Neural progenitor cell (in vitro differentiated cells): ENCODE measurements at regions not wholly inside any gene's neighbourhood (a gene's known extent, or its start where the extent isn't known, plus 50 kb on each side); places are given as distances from the start of the nearest gene placed in this dataset.

Experiments used
- EZH2 ChIP-seq: fragments of 200-600 bp; sonication (generic); IDR thresholded peaks from 2 replicates; pipeline ENCODE4 v1.6.1; 2017; ENCODE audit warnings: antibody characterized with exemption, mild to moderate bottlenecking, moderate library complexity
- EZH2phosphoT487 ChIP-seq: fragments of 200-600 bp; sonication (generic); IDR thresholded peaks from 2 replicates; pipeline ENCODE4 v1.6.1; 2017; ENCODE audit warnings: antibody characterized with exemption
- TF ChIP-seq, protein P1 (sequence below): fragments of 200-600 bp; sonication (generic); IDR thresholded peaks from 2 replicates; pipeline ENCODE4 v1.5.1; 2017; ENCODE audit warnings: antibody characterized with exemption, mild to moderate bottlenecking

DNA sequence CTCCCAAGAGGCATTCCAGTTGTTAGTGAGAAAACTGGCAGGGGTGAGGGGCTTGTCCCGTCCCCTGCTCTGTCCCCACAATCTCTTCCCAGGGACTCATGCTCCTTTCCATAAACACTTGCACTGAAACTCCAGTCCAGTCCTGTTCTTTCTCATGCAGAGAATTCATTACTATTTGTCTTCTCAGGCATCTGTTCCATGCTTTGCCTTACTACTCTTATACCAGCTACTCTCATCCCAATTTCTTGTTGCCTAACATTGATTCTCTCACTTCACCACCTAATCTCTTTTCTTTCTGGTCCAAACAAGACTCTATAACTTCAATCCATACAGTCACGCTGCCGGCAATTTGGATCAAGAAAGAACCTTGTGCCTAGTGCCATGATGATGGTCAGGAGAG lies 97.1 kb upstream of the VEGFC start:
- TF ChIP-seq, protein P1, sequence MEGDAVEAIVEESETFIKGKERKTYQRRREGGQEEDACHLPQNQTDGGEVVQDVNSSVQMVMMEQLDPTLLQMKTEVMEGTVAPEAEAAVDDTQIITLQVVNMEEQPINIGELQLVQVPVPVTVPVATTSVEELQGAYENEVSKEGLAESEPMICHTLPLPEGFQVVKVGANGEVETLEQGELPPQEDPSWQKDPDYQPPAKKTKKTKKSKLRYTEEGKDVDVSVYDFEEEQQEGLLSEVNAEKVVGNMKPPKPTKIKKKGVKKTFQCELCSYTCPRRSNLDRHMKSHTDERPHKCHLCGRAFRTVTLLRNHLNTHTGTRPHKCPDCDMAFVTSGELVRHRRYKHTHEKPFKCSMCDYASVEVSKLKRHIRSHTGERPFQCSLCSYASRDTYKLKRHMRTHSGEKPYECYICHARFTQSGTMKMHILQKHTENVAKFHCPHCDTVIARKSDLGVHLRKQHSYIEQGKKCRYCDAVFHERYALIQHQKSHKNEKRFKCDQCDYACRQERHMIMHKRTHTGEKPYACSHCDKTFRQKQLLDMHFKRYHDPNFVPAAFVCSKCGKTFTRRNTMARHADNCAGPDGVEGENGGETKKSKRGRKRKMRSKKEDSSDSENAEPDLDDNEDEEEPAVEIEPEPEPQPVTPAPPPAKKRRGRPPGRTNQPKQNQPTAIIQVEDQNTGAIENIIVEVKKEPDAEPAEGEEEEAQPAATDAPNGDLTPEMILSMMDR = no peak
- no peak for TF ChIP-seq EZH2phosphoT487
- TF ChIP-seq EZH2 = no peak
